GM23338 (cell line): ENCODE measurements at regions not wholly inside any gene's neighbourhood (a gene's known extent, or its start where the extent isn't known, plus 50 kb on each side); places are given as distances from the start of the nearest gene placed in this dataset.

Experiments used
- ATAC-seq: fragments of 200-7000 bp; cut with Tn5 transposase; 3 replicates; pipeline ENCODE4 v1.9.1; 2020
- DNase-seq: peaks from one replicate; pipeline ENCODE4 v3.0.0-alpha.2; 2015; ENCODE audit warnings: low spot score
- H2AFZ ChIP-seq: fragments of 200-600 bp; sonication (generic); 2 replicates; pipeline ENCODE4 v1.8.0; 2016; ENCODE audit warnings: antibody characterized with exemption, mild to moderate bottlenecking, moderate library complexity
- H3F3A ChIP-seq: fragments of 200-600 bp; sonication (generic); replicated peaks from 2 replicates; pipeline ENCODE4 v1.8.0; 2017; ENCODE audit warnings: antibody characterized with exemption, mixed run types, low read depth
- H3K27ac ChIP-seq: fragments of 200-600 bp; sonication (generic); 2 replicates; pipeline ENCODE4 v1.6.1; 2016; ENCODE audit warnings: low read depth
- H3K27me3 ChIP-seq: fragments of 200-600 bp; sonication (generic); 2 replicates; pipeline ENCODE4 v1.8.0; 2016; ENCODE audit warnings: mild to moderate bottlenecking, mixed run types, moderate library complexity; ENCODE audit not compliant: insufficient read depth
- H3K36me3 ChIP-seq: fragments of 200-600 bp; sonication (generic); 2 replicates; pipeline ENCODE4 v1.8.0; 2016; ENCODE audit warnings: mild to moderate bottlenecking; ENCODE audit not compliant: insufficient read depth
- H3K4me1 ChIP-seq: fragments of 200-600 bp; sonication (generic); 2 replicates; pipeline ENCODE4 v1.8.0; 2016; ENCODE audit warnings: mild to moderate bottlenecking, moderate library complexity; ENCODE audit not compliant: insufficient read depth
- H3K4me2 ChIP-seq: fragments of 200-600 bp; sonication (generic); 2 replicates; pipeline ENCODE4 v1.7.1; 2017; ENCODE audit warnings: mixed run types
- H3K4me3 ChIP-seq: fragments of 200-600 bp; sonication (generic); 2 replicates; pipeline ENCODE4 v1.6.1; 2016; ENCODE audit warnings: mixed run types
- H3K79me2 ChIP-seq: fragments of 200-600 bp; sonication (generic); replicated peaks from 2 replicates; pipeline ENCODE4 v1.8.0; 2017; ENCODE audit warnings: mild to moderate bottlenecking; ENCODE audit not compliant: insufficient read depth
- H3K9me2 ChIP-seq: fragments of 200-600 bp; sonication (generic); 2 replicates; pipeline ENCODE4 v1.8.0; 2017; ENCODE audit not compliant: insufficient read depth
- H4K20me1 ChIP-seq: fragments of 200-600 bp; sonication (generic); replicated peaks from 2 replicates; pipeline ENCODE4 v1.8.0; 2017; ENCODE audit warnings: mild to moderate bottlenecking; ENCODE audit not compliant: insufficient read depth
- H3K27ac Mint-ChIP-seq: 2 replicates; pipeline ENCODE4 v1.8.0; 2020; ENCODE audit warnings: inconsistent platforms, mild to moderate bottlenecking, moderate library complexity, mixed read lengths
- H3K27me3 Mint-ChIP-seq: 3 replicates; pipeline ENCODE4 v1.8.0; 2022; ENCODE audit warnings: low read depth, mild to moderate bottlenecking, moderate library complexity, mixed read lengths, inconsistent platforms; ENCODE audit not compliant: insufficient read depth, poor library complexity
- H3K36me3 Mint-ChIP-seq: 3 replicates; pipeline ENCODE4 v1.8.0; 2021; ENCODE audit warnings: low read depth, mild to moderate bottlenecking, inconsistent platforms, moderate library complexity, mixed read lengths
- H3K4me1 Mint-ChIP-seq: 3 replicates; pipeline ENCODE4 v1.8.0; 2020; ENCODE audit warnings: mild to moderate bottlenecking, inconsistent platforms, mixed read lengths
- H3K4me3 Mint-ChIP-seq: 3 replicates; pipeline ENCODE4 v1.8.0; 2021; ENCODE audit warnings: moderate library complexity, mild to moderate bottlenecking, inconsistent platforms, mixed read lengths
- H3K9me3 Mint-ChIP-seq: 3 replicates; pipeline ENCODE4 v1.8.0; 2020; ENCODE audit warnings: moderate library complexity, mild to moderate bottlenecking, inconsistent platforms, mixed read lengths
- CTCF ChIP-seq, 2 experiments: fragments of 200-600 bp in 1 of 2; sonication (generic) in 1 of 2; conservative IDR thresholded peaks; 2 replicates each; pipeline versions ENCODE4 v1.5.1 to v1.6.1; 2016 to 2017; ENCODE audit warnings: antibody characterized with exemption in 2 of 2, low read depth in 2 of 2, mild to moderate bottlenecking in 2 of 2, moderate library complexity in 1 of 2
- JUNB ChIP-seq: IDR thresholded peaks from one replicate; pipeline ENCODE4 v1.6.1; 2016; ENCODE audit warnings: antibody characterized with exemption; ENCODE audit not compliant: unreplicated experiment
- POLR2AphosphoS5 ChIP-seq: IDR thresholded peaks from 2 replicates; pipeline ENCODE4 v1.6.1; 2016; ENCODE audit warnings: antibody characterized with exemption, low read depth
- REST ChIP-seq: IDR thresholded peaks from one replicate; pipeline ENCODE4 v1.6.1; 2018; ENCODE audit warnings: antibody characterized with exemption; ENCODE audit not compliant: unreplicated experiment

GRCh38 chr1:64340361-64340760, 129.6 kb upstream of the CACHD1 start:
- Histone ChIP-seq H3K36me3 (no peaks in the 10 kb centered on the region; the same call in 1 of the 2 replicates), H3K27me3 (no peaks in the 10 kb centered on the region), H3K4me1 (peaks cover 10% of the 10 kb centered on the region; the same call in 1 of the 2 replicates), H3K4me3 (no peak overlapping the region), H3K79me2 (no peaks in the 10 kb centered on the region), H3K27ac (no peak overlapping the region), H3K9me2 (peaks cover 23% of the 10 kb centered on the region), H4K20me1 (no peaks in the 10 kb centered on the region), H2AFZ (no peak overlapping the region), H3F3A (no peaks in the 10 kb centered on the region), H3K4me2 (no peak overlapping the region)
- Mint-ChIP-seq H3K4me3 (no peak overlapping the region), H3K9me3 (no peaks in the 10 kb centered on the region), H3K4me1 (peaks cover 2% of the 10 kb centered on the region; the same call in 2 of the 3 replicates), H3K27ac (no peak overlapping the region), H3K27me3 (peaks cover 2% of the 10 kb centered on the region), H3K36me3 (no peaks in the 10 kb centered on the region)
- DNase-seq, result no peak
- TF ChIP-seq CTCF (conservative IDR thresholded peaks at IDR 0.05; ENCODE audit: low read depth in 2 of 2), result no peak
- no peak for ATAC-seq

- no peaks in the 10 kb centered on the region for H3K79me2 ChIP-seq
- no peak overlapping the region for H3K27ac ChIP-seq
- no peak for DNase-seq
- no peaks in the 10 kb centered on the region for H3K27me3 ChIP-seq
- no peak overlapping the region for H2AFZ ChIP-seq
- no peak overlapping the region for H3K4me2 ChIP-seq
- H3K4me1 ChIP-seq, result peaks cover 10% of the 10 kb centered on the region; the same call in 1 of the 2 replicates
- H3K9me2 ChIP-seq, result peaks cover 23% of the 10 kb centered on the region
- Mint-ChIP-seq H3K27ac (no peak overlapping the region), H3K27me3 (no peaks in the 10 kb centered on the region), H3K4me1 (peaks cover 2% of the 10 kb centered on the region; the same call in 2 of the 3 replicates), H3K36me3 (no peaks in the 10 kb centered on the region), H3K4me3 (no peak overlapping the region), H3K9me3 (no peaks in the 10 kb centered on the region)
- H3F3A ChIP-seq, result no peaks in the 10 kb centered on the region
- no peaks in the 10 kb centered on the region; the same call in 1 of the 2 replicates for H3K36me3 ChIP-seq
- no peaks in the 10 kb centered on the region for H4K20me1 ChIP-seq
- peak; percentile 39 for ATAC-seq
- TF ChIP-seq JUNB, result no peak
- TF ChIP-seq REST, result peak; percentile 15
- no peak for TF ChIP-seq POLR2AphosphoS5
- H3K4me3 ChIP-seq, result no peak overlapping the region
These were observed 126.7 kb upstream of the CACHD1 start for GRCh38 chr1:64343105-64343822.
